ENCODE measurements at regions not wholly inside any gene's neighbourhood (a gene's known extent, or its start where the extent isn't known, plus 50 kb on each side); places are given as distances from the start of the nearest gene placed in this dataset.

- TF ChIP-seq CTCF (IDR thresholded peaks at IDR 0.05): no peak
These were observed 142.3 kb upstream of the EDNRB start for GRCh38 chr13:78060966-78061365.

GRCh38 chr13:78054157-78054556, 135.5 kb upstream of the EDNRB start:
- no peak for TF ChIP-seq CTCF (IDR thresholded peaks at IDR 0.05)

DNA sequence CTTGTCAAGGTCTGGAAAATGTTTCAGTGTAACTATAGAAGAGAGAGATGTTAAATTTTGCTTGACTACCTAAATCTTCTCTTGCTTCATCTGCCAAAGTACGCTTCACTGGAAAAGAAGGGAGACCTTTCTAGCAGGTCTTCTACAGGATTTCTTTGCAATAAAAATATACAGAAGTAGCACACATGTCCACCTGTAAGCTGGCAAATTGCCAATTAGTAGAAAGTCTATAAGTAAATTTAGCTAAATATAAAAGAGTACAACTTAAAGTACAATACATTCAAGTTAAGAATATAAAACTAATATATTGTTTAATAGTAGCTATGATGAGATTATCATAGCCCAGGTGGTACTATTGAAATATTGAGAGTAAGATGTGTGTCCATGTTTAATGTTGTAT, 128.5 kb upstream of the EDNRB start:
- no peak for TF ChIP-seq CTCF (IDR thresholded peaks at IDR 0.05)

- TF ChIP-seq CTCF (IDR thresholded peaks at IDR 0.05): no peak
These were observed 127.7 kb upstream of the EDNRB start for GRCh38 chr13:78046331-78046730.

GRCh38 chr13:78045916-78046315, 127.3 kb upstream of the EDNRB start:
- no peak for TF ChIP-seq CTCF (IDR thresholded peaks at IDR 0.05)

DNA sequence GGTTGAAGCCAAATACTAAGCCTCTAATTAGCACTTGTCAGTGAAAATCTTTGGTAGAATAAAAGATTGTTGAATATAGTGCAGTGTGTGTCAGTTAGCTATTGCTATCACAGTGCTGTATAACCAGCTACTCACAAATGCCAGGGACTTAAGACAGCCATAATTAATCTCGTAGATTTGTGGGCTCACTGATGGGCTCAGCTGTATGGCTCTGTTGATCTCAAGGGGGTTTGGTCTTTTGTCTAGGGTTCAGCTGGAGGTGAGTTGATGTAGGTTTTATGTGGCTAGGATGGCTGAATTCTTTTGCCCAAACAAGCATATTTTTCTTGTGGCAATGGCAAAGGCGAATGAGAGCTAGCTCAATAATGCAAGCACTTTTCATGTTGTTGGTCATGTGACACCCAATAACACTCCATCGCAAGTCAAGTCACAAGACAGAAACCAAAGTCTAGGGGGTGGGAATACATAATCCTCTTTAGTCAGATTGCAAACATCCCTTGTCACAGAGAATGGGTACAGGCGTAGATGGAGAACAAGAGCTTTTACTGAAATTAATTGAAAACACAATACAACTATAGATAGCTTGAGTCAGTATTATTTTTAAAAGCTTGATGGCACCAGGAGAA, 121.7 kb upstream of the EDNRB start:
- no peak for TF ChIP-seq CTCF (IDR thresholded peaks at IDR 0.05)

DNA sequence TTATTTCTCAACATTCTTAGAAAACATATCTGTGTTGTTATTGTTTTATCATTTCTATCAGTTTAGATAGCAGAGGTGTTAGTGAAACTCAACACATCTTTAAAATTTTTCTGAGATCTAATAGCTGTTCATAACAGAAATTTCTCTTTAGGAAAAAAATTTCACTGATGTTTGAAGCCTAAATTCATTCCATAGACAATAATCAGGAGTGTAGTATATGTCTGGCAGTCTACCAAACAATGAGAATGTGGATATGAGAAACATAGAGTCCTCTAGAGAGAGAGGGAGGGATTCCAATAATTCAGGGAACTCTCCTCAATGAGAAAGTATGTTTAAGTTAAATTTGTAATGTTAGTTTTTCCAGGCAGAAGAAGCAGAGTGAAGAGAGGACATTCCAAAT, 118.2 kb upstream of the EDNRB start:
- no peak for TF ChIP-seq CTCF (IDR thresholded peaks at IDR 0.05)

GRCh38 chr13:78035500-78035899, 116.9 kb upstream of the EDNRB start:
- TF ChIP-seq CTCF (IDR thresholded peaks at IDR 0.05): no peak

All from LNCAP (cell line).